Testis (tissue), 2 donors: ENCODE measurements at regions not wholly inside any gene's neighbourhood (a gene's known extent, or its start where the extent isn't known, plus 50 kb on each side); places are given as distances from the start of the nearest gene placed in this dataset.

Source experiments
- DNase-seq: peaks from one replicate; pipeline ENCODE4 v3.0.0-alpha.2; 2019
- H3K27ac ChIP-seq, 2 donors: fragments of 200-600 bp; sonication (generic); one replicate each; pipeline ENCODE4 v1.5.1; 2019
- H3K27me3 ChIP-seq: fragments of 200-600 bp; sonication (generic); one replicate; pipeline ENCODE4 v1.5.1; 2019
- H3K36me3 ChIP-seq: fragments of 200-600 bp; sonication (generic); one replicate; pipeline ENCODE4 v1.5.1; 2017; ENCODE audit warnings: low read depth; ENCODE audit errors: missing control alignments
- H3K4me1 ChIP-seq: fragments of 200-600 bp; sonication (generic); one replicate; pipeline ENCODE4 v1.5.1; 2019
- H3K4me3 ChIP-seq, 2 donors: fragments of 200-600 bp; sonication (generic); one replicate each; pipeline ENCODE4 v1.5.1; 2017 to 2019
- H3K9me3 ChIP-seq: fragments of 200-600 bp; sonication (generic); one replicate; pipeline ENCODE4 v1.5.1; 2017
- CTCF ChIP-seq, 3 experiments: fragments of 450-650 bp in 2 of 3; fragments of 200-600 bp in 1 of 3; sonication (generic) in 1 of 3; IDR thresholded peaks; one replicate each; pipeline ENCODE4 v1.5.1; 2016 to 2019; ENCODE audit warnings: antibody characterized with exemption in 3 of 3, mild to moderate bottlenecking in 2 of 3, moderate library complexity in 1 of 3
- POLR2A ChIP-seq: fragments of 450-650 bp; IDR thresholded peaks from one replicate; pipeline ENCODE4 v1.6.1; 2017; ENCODE audit warnings: antibody characterized with exemption, mild to moderate bottlenecking, moderate library complexity
- WGBS, 2 donors: methylation state at CpG; one replicate each; pipeline ENCODE4 v1.1.5; 2018; 5-methylcytosine and 5-hydroxymethylcytosine counted together
- intact Hi-C: fragments of 100-400 bp; cut with DNase I; formaldehyde crosslinking; loops from one replicate; pipeline ENCODE4 v1.15.1; 2023; ENCODE audit warnings: low total_unique reads

GRCh38 chr1:117694543-117694942 lies 88.7 kb downstream of the TENT5C start:
- DNase-seq: no peak
- Histone ChIP-seq H3K27me3 (no peaks in the 10 kb centered on the region), H3K27ac (no peak overlapping the region), H3K4me3 (no peak overlapping the region), H3K9me3 (no peaks in the 10 kb centered on the region), H3K36me3 (no peaks in the 10 kb centered on the region), H3K4me1 (no peaks in the 10 kb centered on the region)
- TF ChIP-seq CTCF (IDR thresholded peaks at IDR 0.05): no peak
- TF ChIP-seq POLR2A: no peak
- WGBS, 2 donors: 72 to 90% methylated on average over 3 of the region's 3 CpGs
- intact Hi-C loops: no loop called here

- H3K4me1 ChIP-seq: no peaks in the 10 kb centered on the region
- TF ChIP-seq CTCF (IDR thresholded peaks at IDR 0.05): no peak
- no peak for TF ChIP-seq POLR2A
- H3K27me3 ChIP-seq: no peaks in the 10 kb centered on the region
- 65 to 70% methylated on average over 8 to 9 of the region's 9 CpGs for WGBS, 2 donors
- no peaks in the 10 kb centered on the region for H3K9me3 ChIP-seq
- no peak overlapping the region for H3K4me3 ChIP-seq
- no peaks in the 10 kb centered on the region for H3K36me3 ChIP-seq
- peak overlapping the region in 1 of 2 donors; percentile 24 for H3K27ac ChIP-seq
- intact Hi-C loops: no loop called here
- DNase-seq: no peak
These were observed 90.1 kb downstream of the TENT5C start for GRCh38 chr1:117695796-117696490.

DNA sequence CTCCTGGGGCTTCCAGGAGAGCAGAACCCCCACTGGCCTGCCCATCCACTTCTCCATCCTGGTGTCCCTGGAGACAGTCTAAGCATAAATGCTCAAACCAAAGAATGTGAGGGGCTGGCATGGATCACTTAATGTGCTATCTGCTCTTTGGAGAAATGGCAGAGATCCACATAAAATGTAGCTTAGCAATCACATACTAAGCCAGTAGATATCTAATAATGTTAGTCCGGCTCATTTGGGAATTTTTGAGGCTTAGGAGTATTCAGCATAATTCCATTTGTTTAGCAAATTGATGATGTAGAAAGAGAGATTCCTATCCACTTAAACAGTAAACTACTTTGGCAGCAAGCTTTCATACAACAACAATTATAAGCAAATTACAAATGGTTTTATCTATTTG lies 90.7 kb downstream of the TENT5C start:
- peak overlapping the region in 1 of 2 donors; percentile 24 for H3K27ac ChIP-seq
- no peak for DNase-seq

GRCh38 chr1:117697220-117697781 lies 91.5 kb downstream of the TENT5C start:
- no peaks in the 10 kb centered on the region for H3K36me3 ChIP-seq
- intact Hi-C loops: no loop called here
- H3K27me3 ChIP-seq: no peaks in the 10 kb centered on the region
- no peak overlapping the region for H3K27ac ChIP-seq
- no peak overlapping the region for H3K4me3 ChIP-seq
- H3K4me1 ChIP-seq: no peaks in the 10 kb centered on the region
- DNase-seq: no peak
- TF ChIP-seq POLR2A (no peak), CTCF (IDR thresholded peaks at IDR 0.05) (no peak)
- H3K9me3 ChIP-seq: no peaks in the 10 kb centered on the region

More for the DNA sequence above, 90.7 kb downstream of the TENT5C start:
- H3K4me1 ChIP-seq: no peaks in the 10 kb centered on the region
- no peak overlapping the region for H3K4me3 ChIP-seq
- 53 to 57% methylated on average over 1 of the region's 1 CpG for WGBS, 2 donors
- no peaks in the 10 kb centered on the region for H3K36me3 ChIP-seq
- TF ChIP-seq POLR2A (no peak), CTCF (IDR thresholded peaks at IDR 0.05) (no peak)
- no peaks in the 10 kb centered on the region for H3K9me3 ChIP-seq
- H3K27me3 ChIP-seq: no peaks in the 10 kb centered on the region
- intact Hi-C loops: no loop called here
